HG03342 (cell line): ENCODE measurements at regions not wholly inside any gene's neighbourhood (a gene's known extent, or its start where the extent isn't known, plus 50 kb on each side); places are given as distances from the start of the nearest gene placed in this dataset.
A peak's percentile ranks its signal among the peaks of the same experiment; 100 is the strongest.

ENCODE experiments used
- ATAC-seq: cut with Tn5 transposase; IDR thresholded peaks from one replicate; pipeline ENCODE4 v1.9.1; 2021; ENCODE audit warnings: mild to moderate bottlenecking, moderate library complexity; ENCODE audit not compliant: unreplicated experiment

DNA sequence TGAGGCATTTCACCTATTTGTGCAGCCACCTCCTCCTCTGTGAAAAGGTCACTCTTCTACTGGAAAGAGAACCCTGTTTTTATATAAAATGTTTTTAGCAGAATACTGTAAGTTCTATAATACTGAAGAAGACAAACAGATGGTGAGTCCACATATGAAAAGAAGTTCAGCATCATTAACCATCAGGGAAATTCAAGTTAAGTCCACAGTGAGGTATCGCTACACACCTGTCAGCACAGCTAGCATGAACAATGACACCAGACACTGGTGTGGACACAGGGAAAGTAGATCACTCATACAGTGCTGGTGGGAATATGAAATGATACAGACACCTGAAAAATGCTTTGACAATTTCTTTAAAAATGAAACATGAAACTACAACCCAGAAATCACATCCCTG lies 133.0 kb downstream of the MAD2L1 start:
- no peak for ATAC-seq

DNA sequence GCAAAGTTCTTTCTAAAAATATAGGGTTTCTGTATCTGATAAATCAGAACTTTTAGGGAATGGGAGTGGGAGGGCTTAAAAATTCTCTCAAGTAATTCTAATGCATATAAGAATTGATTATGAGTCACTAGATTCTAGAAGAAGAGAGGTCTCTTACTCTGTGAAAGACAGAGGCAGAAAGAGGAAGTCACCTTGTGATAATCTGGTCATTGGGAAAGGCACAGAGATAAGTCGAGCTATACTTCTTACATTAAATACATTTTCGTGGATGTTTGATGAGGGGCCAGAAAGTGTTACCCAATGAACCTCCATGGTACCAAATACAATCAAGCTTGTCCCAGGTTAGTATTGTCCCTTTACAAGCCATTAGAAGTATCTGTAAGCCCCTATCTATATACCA lies 134.4 kb downstream of the MAD2L1 start:
- no peak for ATAC-seq

DNA sequence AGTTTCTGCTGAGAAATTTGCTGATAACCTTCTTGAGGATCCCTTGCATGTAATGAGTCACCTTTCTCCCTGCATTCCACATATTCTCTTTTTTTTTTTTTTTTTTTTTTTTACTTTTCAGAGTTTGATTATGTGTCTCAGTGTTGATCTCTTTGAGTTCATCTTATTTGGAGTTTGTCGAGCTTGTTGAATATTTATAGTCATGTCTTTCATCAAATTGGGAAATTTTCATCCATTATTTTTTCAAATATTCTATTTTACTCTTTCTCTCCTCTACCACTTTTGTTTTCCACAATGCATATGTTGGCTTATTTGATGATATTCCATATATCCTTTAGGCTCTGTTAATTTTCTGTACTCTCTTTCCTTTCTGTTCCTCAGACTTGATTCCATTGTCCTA lies 136.1 kb downstream of the MAD2L1 start:
- no peak for ATAC-seq

DNA sequence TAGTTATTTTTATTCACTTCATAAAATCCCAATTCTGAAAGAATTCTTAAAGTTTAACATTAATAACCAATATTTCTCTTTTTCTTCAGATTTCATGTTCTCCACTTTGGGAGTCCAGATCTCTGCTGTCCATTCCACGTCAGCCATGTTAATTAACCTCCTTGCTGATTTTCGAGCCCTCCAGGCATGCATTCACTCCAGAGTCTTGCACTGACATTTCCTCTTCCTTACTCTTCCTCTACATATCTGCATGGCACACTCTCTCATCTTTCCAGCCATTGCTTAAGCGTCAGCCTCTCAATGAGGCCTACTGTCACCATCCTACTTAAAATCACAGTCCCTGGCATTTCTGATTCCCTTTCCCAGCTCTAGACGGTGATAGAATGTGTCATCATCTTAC lies 144.8 kb downstream of the MAD2L1 start:
- no peak for ATAC-seq

DNA sequence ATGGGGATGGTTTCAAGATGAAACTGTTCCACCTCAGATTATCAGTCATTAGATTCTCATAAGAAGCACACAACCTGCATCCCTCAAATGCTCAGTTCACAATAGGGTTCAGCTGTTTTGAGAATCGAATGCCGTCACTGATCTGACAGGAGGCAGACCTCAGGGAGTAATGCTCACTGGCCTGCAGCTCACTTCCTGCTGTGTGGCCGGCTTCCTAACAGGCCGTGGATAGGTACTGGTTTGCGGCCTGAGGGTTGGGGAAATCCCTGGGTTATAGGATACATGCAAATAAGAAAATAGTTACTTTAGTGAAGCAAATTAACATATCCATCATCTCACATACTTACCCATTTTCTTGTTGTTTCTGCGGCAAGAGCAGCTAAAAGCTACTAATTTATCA lies 160.4 kb downstream of the MAD2L1 start:
- ATAC-seq = no peak

DNA sequence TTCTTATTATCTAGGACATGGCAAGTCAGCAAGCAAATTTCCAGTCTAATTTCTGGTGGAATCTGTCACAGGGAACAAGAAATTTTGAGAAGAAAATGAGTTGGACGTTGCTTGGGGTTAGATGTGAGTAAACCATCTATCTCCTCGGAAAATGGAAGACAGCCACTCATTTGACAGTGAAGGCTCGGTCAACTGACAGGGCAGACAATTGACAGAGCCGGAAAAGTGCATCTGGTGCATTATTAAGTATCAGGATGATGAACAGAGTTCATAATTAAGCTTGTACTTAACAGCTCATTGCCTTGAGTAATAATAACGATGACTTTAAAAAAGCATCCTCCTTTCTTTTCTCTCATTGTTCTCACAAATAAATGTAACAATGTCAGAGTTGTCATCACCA lies 168.4 kb downstream of the MAD2L1 start:
- no peak for ATAC-seq

DNA sequence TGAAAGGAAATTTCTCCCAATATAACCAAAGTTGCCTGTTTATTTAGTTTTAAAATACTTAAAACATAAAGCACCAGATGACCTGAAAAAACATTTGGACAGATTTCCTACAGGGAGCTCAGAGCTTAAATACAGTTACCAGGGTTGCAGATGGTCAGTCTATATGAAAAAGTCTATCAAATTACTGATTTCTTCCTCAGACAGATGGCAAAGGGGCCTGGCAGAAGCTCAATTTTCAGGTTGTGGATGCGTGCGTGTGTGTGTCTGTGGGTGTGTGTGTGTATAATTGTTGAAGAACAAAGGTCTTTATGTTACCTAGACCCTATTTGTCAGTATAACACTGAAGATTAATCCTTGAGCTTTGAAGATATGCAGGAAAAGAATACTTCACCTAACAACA lies 169.4 kb downstream of the MAD2L1 start:
- ATAC-seq = no peak

DNA sequence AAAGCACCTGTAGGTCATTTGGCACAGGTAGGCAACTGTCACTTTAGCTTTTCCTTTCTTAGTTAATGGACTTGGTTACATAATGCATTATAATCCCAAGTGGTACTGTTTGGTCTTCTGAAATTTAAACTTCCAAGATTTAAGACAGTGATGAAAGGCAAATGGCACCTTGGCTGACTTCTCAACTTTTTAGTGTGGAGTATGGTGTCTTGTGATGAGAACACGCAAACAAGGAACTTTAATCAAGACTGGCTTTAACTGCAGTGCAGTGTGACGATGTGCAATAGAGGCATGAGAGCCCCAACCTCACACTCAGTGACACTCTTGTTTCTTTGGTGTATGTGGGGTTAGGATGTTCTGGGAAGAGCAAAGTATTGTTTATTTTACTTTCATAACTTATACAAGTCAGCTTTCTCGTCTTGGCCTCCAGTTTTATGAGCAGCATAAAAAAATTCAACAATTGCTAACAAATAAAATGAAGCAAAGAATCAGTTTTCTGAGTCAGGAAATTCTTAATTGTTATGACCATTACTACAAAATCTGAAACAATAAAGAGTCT lies 171.9 kb downstream of the MAD2L1 start:
- ATAC-seq = no peak

DNA sequence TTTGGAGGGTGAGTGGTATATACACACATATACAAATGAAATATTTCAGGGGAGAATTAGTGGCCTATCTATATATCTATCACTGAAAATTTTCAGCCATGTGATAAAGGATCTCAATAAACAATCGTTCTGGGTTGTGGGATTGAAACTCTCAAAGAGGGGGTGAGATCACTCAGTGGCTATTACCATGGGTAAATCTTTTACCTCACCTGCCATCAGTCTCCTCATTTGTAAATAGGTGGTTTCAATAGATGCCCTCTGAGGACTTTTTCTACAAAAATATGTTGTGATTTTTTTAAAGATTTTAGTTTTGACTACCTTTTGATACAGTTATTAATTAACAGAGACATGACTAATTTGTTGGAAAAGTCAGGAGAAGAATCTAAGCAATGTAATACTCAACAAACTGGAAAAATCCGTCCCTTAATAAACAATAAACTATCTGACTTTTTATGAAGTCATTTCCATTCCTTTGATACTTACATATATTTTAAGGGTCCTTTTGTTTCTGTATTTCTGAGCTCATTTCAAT lies 192.8 kb downstream of the MAD2L1 start:
- no peak for ATAC-seq

DNA sequence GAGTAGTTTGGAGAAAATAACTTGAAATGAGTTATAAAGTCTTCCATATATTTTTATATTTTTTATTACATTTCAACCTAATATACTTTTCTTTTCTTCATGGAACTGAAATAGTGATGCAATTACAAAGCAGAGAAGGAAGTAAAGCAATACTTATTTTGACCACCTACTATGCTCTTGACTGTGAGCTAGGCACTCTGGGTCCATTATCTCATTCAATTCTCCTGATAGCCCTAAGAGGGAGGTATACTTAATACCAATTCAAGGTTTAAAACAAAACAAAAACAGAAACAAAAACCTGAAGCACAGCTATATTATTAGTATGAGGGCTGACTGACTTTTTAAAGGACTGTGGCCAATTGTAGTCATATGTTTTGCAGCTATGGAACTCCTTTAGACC lies 193.5 kb downstream of the MAD2L1 start:
- ATAC-seq = no peak

DNA sequence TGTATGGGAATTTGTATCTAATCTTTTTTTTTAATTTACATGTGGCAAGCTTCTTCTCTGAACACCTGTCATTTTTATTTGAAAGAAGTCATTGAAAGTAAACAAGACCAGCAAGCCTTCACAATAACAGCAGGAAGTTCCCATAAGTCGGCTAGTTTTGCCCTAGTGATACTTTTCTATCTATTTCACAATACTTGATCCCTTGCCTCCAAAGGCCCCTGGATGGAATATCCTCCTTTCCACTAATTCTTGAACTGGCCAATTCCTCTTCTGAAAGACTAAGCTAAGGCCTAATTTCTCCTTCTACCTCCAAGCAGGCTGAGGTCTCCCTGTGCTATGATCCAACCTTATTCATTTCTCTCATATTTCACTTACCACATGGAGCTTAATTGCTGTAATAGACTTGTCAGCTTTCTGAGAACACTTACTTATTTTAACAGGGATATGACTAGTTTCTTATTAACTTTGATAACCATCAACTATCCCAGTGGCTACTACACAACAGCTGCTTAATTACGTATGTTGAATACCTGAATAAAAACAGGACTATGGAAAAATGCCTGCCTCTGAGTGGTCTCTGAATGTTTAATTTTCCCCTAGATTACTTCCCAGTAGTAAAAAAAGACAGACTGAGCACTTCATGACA lies 194.2 kb downstream of the MAD2L1 start:
- no peak for ATAC-seq

DNA sequence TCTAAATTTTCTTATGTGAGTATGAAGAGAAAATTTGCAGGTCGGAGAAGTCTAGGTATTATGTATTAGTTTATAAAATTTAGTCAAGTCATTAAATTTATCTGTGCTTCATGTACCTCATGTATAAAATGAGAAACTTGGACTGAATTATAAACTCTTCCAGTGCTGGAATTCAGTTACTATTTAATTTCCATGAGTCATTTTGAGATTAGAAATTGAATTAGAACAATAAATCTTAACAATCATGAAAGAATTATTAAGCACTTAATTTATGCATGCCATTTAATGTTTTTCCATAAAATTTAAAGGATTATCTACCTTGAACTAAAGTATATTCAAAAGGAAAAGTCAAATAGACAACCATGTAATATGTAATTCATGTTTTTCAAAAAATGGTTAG lies 195.8 kb downstream of the MAD2L1 start:
- no peak for ATAC-seq

DNA sequence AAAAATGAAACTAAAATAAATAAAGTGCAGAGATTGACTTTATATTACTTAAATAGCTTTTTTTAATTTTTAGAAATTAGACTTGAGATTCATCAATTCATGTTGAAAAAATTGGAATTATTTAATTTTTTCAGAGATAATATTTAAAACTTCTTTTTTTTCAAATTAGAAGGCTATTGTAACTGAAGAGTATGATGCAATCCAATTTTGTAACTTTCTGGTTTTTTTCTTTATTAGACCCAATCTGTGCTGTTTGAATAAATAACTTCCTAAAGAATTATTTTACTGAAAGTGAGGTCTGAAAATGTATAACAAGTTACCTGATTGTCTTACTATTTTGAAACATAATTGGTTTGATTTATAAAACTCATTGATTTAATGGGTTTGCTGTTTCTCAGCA lies 200.9 kb downstream of the MAD2L1 start:
- no peak for ATAC-seq

DNA sequence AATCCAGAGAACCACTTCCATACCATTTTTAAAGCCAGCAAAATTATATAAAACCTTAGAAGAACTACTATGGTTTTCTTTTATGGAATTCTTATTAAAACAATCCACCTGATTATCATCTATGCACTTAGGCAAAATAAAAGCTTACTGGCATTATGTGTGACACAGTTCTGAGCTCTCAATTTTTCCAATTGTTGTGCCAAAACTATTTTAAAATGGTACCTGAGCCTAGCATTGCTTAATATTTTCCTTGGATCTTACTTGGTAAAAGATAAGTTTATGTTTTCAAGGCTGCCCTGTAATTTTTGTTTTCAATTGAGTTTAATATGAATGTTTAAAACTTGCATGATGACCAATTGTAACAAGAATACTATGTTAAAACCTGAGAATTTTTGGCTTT lies 201.3 kb downstream of the MAD2L1 start:
- ATAC-seq = no peak

DNA sequence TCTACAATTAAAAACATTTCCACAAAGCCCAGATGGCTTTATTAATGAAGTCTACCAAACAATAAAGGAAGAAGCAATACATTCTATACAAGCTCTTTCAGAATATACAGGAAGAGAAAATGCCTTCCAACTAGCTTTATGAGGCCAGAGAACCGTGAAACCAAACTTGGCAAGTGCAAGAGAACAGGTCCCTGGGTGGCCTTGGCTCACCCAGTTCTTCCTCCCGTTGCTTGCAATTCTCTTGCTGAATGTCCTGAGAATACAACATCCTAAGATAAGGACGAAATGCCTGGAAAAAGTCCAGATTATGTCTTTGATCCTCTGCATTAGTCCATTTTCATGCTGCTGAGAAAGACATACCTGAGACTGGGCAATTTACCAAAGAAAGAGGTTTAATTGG lies 204.9 kb downstream of the MAD2L1 start:
- ATAC-seq = no peak

DNA sequence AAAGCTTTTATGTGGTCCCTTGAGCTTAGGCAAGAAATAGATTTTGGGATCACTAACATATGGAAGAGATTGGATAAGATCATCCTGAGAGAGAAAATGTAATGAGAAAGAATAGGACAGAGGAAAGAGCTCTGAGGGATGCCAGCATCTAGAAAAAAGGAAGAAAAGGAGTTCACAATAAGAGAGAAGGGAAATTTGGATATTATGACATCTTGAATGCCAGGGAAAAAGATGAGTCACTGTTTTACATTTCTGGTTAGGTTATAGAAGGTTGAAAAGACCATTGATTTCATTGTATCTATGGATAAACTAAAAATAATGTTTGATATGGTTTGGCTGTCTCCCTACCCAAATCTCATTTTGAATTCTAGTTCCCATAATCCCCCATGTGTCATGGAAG lies 208.5 kb downstream of the MAD2L1 start:
- ATAC-seq = no peak

DNA sequence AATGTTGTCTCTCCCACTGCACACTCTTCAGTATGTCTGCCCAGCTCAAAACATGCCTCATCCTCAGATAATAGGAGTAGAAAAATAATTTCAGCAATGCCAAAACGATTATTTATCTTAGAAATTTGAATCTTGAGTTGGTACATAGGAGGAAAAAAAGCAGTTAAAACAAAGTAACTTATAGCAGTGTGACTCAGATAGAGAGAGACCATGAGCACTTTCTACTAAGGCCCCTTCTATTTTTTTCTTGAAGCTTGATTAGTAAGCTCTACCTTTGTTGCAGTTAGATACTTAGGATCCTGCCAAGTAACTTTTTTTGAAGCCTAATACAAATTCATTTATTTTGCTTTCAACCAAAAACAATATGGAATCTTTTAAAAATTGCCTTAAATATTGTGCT lies 212.3 kb downstream of the MAD2L1 start:
- no peak for ATAC-seq

DNA sequence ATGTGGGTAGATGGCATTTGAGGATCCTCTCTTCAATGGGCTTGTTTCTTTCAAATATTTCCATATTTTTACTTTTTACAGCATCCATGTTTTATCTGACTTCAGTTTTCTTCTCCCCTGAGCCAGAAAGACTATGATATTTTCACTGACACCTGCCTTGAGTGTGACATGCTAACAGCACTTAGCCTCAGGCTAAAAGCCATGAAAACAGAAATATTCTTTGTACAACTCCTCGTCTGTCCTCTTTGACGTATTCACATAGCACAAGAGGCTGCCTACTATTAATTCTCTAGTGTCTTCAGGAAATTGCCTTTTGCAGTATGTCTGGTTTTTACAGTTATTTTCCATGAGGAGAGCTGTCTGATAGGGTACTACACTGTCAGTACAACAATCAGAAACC lies 215.0 kb downstream of the MAD2L1 start:
- no peak for ATAC-seq

DNA sequence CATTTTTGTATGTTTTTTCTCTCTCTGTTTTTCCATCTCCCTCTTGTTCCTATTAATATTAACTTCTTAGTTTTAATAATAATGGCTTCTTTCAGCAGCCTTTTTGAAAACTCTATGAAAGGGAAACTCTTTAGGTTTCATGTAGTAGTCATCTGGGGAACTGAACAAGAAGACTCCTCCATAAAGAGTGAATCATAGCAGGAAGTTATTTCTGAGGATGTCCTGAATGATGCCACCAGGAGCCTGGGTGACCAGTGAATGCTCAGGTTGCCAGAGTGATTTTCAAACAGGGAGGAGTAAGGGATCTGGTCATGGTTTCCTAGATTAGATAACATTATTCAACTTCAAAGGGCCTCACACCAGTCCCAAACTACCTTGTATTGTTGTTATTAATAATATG lies 212.8 kb upstream of the PDE5A start:
- peak; percentile 65 for ATAC-seq

DNA sequence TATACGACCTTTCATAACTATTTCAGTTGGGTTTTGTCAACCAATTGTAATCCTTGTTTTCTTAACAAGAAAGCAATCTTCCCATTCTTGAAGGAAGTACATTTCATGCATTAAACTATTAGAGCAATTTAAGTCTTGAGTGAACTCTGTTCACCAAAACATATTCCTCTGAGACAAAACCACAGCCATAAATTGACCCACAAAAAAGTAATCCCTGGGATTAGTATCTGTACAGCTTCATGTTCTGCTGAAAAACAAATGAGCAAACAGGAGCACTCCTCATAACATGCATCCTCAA lies 207.0 kb upstream of the PDE5A start:
- no peak for ATAC-seq

DNA sequence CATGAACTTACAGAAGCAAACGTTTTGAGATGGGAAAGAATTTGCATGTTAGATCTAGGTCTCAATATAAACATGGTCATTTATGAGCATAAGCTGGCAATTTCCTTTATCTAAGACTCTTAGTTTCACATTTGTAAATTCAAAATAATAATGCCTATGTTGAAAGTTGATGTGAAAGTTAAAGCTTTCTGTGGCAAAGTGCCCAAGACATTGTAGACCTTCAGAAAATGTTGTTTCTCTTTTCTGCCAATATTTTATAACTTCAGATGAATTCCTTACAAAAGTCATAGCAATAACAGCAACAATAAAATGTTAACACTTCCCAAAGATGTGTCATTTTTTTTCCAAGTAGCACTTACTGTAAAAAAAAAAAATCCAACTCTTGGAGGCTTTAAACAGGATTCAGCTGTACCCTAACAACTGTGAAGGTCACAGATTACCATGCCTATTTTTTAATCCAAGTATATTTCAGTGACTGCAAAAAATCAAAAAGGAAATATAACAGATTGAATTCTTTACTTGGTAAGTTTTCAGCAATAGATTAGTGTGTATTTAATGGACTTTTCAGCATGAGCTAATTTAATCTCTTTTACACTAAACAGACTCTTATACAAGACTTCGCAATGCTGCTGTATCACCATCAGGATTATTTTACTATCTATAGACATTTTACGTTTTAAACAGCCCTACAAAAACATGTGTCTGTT lies 206.5 kb upstream of the PDE5A start:
- ATAC-seq = no peak

DNA sequence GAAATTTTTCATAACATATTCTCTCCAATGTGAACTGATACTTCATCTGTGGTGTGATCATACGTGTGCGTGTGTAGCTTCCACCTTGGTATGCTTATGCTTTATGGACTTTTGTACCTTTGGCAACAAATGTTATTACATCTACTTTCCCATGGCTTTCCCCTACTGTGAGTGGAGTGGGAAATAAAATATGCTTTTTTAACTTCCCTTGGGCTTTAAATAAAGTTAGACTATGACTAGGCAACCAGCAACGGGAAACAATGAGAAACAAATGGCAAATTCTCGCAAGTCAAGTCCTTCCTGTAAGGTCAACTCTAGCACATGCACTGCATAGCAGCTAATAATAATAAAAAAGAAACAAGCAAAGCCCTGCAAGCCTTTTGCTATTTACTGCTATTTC lies 205.0 kb upstream of the PDE5A start:
- ATAC-seq = no peak

DNA sequence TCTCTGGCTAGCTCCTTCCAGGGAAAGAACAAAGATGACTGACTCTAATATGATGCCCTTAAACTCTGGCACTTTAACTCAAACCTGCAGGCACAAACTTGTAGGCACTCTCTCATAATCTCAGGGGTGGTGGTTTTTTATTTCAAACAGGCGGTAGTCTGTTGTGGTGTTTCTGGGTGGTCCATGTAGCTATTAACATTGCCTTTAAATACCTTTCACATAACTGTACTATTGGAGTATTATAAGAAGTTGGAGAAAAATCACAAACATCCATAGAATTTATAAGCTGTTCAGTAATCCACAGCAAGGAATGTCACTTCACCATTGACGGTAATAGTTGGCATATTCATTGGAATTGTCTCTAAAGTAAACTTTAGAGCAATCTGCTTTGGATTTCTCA lies 204.2 kb upstream of the PDE5A start:
- ATAC-seq = no peak
